ENCODE measurements at regions not wholly inside any gene's neighbourhood (a gene's known extent, or its start where the extent isn't known, plus 50 kb on each side); places are given as distances from the start of the nearest gene placed in this dataset.

DNA sequence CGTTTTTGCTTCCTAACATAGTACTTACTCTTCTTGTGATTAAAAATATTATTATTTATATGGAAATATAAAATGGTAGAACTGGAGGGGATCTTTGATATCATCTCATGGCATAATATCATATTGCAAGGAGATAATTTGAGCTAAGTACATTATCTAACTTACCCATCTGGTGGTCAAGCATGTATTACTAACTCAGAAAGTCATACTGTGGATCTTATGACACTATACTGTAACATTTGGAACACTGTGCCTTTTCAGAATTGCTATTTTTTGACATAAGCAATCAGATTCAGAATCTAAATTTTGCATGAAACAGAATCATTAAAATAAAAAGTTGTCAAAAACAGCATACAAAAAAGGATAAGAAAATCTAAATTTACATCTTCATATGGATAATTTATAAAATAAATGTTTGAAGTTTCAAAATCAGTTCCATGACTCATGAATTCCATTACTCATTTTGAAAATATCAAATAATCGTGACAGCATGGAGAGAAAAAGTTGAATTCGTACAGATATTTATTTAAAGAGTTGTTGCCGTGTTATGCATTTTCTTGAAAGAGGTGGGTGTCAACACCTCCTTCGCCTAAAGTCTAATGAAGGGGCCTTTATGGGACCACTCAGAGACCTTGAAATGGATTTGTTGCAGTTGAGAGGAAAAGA is 928.1 kb downstream of the PDHA2 start:
- TF ChIP-seq, protein P1, sequence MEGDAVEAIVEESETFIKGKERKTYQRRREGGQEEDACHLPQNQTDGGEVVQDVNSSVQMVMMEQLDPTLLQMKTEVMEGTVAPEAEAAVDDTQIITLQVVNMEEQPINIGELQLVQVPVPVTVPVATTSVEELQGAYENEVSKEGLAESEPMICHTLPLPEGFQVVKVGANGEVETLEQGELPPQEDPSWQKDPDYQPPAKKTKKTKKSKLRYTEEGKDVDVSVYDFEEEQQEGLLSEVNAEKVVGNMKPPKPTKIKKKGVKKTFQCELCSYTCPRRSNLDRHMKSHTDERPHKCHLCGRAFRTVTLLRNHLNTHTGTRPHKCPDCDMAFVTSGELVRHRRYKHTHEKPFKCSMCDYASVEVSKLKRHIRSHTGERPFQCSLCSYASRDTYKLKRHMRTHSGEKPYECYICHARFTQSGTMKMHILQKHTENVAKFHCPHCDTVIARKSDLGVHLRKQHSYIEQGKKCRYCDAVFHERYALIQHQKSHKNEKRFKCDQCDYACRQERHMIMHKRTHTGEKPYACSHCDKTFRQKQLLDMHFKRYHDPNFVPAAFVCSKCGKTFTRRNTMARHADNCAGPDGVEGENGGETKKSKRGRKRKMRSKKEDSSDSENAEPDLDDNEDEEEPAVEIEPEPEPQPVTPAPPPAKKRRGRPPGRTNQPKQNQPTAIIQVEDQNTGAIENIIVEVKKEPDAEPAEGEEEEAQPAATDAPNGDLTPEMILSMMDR (IDR thresholded peaks at IDR 0.05), result no peak
- no peak for TF ChIP-seq ZFX (IDR thresholded peaks at IDR 0.05; ENCODE audit: borderline replicate concordance)

Measured in 22Rv1 (cell line).